ENCODE measurements at regions not wholly inside any gene's neighbourhood (a gene's known extent, or its start where the extent isn't known, plus 50 kb on each side); places are given as distances from the start of the nearest gene placed in this dataset.

GRCh38 chr2:128818704-128819491, 500.2 kb upstream of the HS6ST1 start:
- CTCF ChIA-PET, result no interaction called here
- peaks cover 5% of the 10 kb centered on the region; the same call in 1 of the 2 replicates for H3K9me3 ChIP-seq (ENCODE audit: control insufficient read depth, insufficient read depth, low read length)
- POLR2A ChIA-PET, result no interaction called here
- H3K4me3 ChIP-seq (ENCODE audit: low read depth, low read length), result no peak overlapping the region
- no peak overlapping the region for H3K27ac ChIP-seq (ENCODE audit: low read depth, low read length)
- H3K27me3 ChIP-seq (ENCODE audit: control insufficient read depth, insufficient read depth, low read length), result no peaks in the 10 kb centered on the region
- DNase-seq (ENCODE audit: low read depth, low spot score), result no peak
- TF ChIP-seq CTCF (IDR thresholded peaks at IDR 0.05; ENCODE audit: low read depth, low read length), result no peak

GRCh38 chr2:128820452-128820851, 501.8 kb upstream of the HS6ST1 start:
- ChIA-PET POLR2A (no interaction called here), CTCF (no interaction called here)
- Histone ChIP-seq H3K4me3 (ENCODE audit: low read depth, low read length) (no peak overlapping the region), H3K27ac (ENCODE audit: low read depth, low read length) (no peak overlapping the region), H3K9me3 (ENCODE audit: control insufficient read depth, insufficient read depth, low read length) (peaks cover 5% of the 10 kb centered on the region; the same call in 1 of the 2 replicates), H3K27me3 (ENCODE audit: control insufficient read depth, insufficient read depth, low read length) (no peaks in the 10 kb centered on the region)
- no peak for DNase-seq (ENCODE audit: low read depth, low spot score)
- TF ChIP-seq CTCF (IDR thresholded peaks at IDR 0.05; ENCODE audit: low read depth, low read length), result no peak

- ChIA-PET CTCF (no interaction called here), POLR2A (no interaction called here)
- no peaks in the 10 kb centered on the region for H3K27me3 ChIP-seq (ENCODE audit: control insufficient read depth, insufficient read depth, low read length)
- peaks cover 5% of the 10 kb centered on the region; the same call in 1 of the 2 replicates for H3K9me3 ChIP-seq (ENCODE audit: control insufficient read depth, insufficient read depth, low read length)
- no peak overlapping the region for H3K4me3 ChIP-seq (ENCODE audit: low read depth, low read length)
- no peak for TF ChIP-seq CTCF (IDR thresholded peaks at IDR 0.05; ENCODE audit: low read depth, low read length)
- H3K27ac ChIP-seq (ENCODE audit: low read depth, low read length), result no peak overlapping the region
- no peak for DNase-seq (ENCODE audit: low read depth, low spot score)
Observed at GRCh38 chr2:128821010-128821409, 502.3 kb upstream of the HS6ST1 start.

GRCh38 chr2:128832946-128833663, 514.4 kb upstream of the HS6ST1 start:
- no peak overlapping the region for H3K27ac ChIP-seq (ENCODE audit: low read depth, low read length)
- CTCF ChIA-PET, result no interaction called here
- no peak overlapping the region for H3K4me3 ChIP-seq (ENCODE audit: low read depth, low read length)
- no peak for TF ChIP-seq CTCF (IDR thresholded peaks at IDR 0.05; ENCODE audit: low read depth, low read length)
- no peaks in the 10 kb centered on the region for H3K27me3 ChIP-seq (ENCODE audit: control insufficient read depth, insufficient read depth, low read length)
- no peak for DNase-seq (ENCODE audit: low read depth, low spot score)
- H3K9me3 ChIP-seq (ENCODE audit: control insufficient read depth, insufficient read depth, low read length), result no peaks in the 10 kb centered on the region; the same call in 1 of the 2 replicates
- POLR2A ChIA-PET, result no interaction called here

- Histone ChIP-seq H3K27me3 (ENCODE audit: control insufficient read depth, insufficient read depth, low read length) (no peaks in the 10 kb centered on the region), H3K4me3 (ENCODE audit: low read depth, low read length) (no peak overlapping the region), H3K27ac (ENCODE audit: low read depth, low read length) (no peak overlapping the region), H3K9me3 (ENCODE audit: control insufficient read depth, insufficient read depth, low read length) (no peaks in the 10 kb centered on the region; the same call in 1 of the 2 replicates)
- DNase-seq (ENCODE audit: low read depth, low spot score), result no peak
- POLR2A ChIA-PET, result no interaction called here
- CTCF ChIA-PET, result no interaction called here
- no peak for TF ChIP-seq CTCF (IDR thresholded peaks at IDR 0.05; ENCODE audit: low read depth, low read length)
Observed at GRCh38 chr2:128833664-128834027, 515.0 kb upstream of the HS6ST1 start.

Data from AG04450 (cell line).